GM20000 (cell line): ENCODE measurements at regions not wholly inside any gene's neighbourhood (a gene's known extent, or its start where the extent isn't known, plus 50 kb on each side); places are given as distances from the start of the nearest gene placed in this dataset.
"Not testable (repeated sequence)": the region's sequence is repeated elsewhere in the genome, so short reads cannot be mapped to it uniquely, and the experiment has no call there.

Experiments
- DNase-seq: peaks from one replicate; pipeline ENCODE4 v3.0.0; 2012; ENCODE audit warnings: low spot score
- TF ChIP-seq, protein P1 (sequence below): IDR thresholded peaks from 2 replicates; pipeline ENCODE4 v1.5.1; 2012; ENCODE audit warnings: mild to moderate bottlenecking, control low read depth; ENCODE audit errors: extremely low read depth, missing control alignments

DNA sequence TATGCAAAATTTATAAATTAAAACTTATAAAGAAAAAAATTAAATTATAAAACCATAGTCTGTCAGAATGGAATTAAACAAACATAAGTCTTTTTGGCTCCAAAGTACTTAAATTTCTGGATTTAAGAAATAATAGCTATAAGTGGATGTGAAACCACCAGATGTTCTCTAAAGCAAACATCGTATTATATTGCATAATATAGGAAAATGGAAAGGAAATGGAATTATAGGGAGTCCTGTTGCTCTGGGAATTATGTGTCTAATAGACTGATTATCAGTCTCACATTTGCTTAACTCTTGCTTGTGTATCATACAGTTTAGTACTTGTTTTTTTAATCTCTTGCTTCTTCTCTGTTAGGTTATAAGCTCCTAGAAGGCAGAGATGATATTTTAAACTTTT lies 819.2 kb downstream of the RAPGEF2 start:
- no peak for DNase-seq
- TF ChIP-seq, protein P1, sequence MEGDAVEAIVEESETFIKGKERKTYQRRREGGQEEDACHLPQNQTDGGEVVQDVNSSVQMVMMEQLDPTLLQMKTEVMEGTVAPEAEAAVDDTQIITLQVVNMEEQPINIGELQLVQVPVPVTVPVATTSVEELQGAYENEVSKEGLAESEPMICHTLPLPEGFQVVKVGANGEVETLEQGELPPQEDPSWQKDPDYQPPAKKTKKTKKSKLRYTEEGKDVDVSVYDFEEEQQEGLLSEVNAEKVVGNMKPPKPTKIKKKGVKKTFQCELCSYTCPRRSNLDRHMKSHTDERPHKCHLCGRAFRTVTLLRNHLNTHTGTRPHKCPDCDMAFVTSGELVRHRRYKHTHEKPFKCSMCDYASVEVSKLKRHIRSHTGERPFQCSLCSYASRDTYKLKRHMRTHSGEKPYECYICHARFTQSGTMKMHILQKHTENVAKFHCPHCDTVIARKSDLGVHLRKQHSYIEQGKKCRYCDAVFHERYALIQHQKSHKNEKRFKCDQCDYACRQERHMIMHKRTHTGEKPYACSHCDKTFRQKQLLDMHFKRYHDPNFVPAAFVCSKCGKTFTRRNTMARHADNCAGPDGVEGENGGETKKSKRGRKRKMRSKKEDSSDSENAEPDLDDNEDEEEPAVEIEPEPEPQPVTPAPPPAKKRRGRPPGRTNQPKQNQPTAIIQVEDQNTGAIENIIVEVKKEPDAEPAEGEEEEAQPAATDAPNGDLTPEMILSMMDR = no peak

DNA sequence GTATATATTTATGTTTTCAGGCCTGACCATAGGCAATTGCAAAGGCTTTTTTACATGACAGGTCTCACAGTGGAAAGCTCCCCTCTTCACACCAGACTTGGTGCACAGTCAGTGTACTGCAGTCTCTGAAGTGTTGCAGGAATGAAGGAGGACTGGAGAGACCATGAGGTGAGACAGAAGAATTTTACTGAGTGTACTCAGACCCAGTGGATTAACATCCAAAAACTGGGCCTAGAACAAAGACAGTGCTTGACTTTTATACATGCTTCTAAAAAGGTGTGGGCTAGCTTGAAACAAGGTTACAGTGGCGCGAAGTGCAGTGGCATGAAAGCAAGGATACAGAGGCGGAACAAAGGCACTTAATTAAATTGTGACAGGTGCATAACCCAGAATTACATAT lies 822.9 kb downstream of the RAPGEF2 start:
- TF ChIP-seq, protein P1 = no peak
- DNase-seq = no peak

GRCh38 chr4:159926871-159927270 lies 824.0 kb downstream of the RAPGEF2 start:
- TF ChIP-seq, protein P1 = no peak
- no peak for DNase-seq

DNA sequence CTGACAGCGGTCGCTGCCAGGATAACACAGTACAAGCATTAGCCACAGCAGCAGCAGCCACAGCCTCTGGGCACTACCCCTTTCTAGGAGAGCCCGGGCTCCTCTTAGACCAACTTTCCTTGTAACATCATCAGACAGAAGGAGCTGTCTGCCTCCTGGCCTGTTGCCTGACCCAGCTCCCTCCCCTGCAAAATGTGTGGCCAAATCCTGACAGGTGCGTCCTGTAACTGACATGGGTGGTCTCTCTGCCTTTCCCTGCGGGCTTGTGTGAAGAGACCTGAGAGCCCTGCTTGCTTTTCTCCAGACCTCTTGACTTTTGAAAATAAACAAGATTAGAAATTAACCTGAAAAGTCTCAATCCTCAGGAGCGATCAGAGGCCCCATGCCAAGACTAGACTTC lies 824.9 kb downstream of the RAPGEF2 start:
- DNase-seq = no peak
- TF ChIP-seq, protein P1 = no peak

- not testable (repeated sequence) for DNase-seq
Measured at GRCh38 chr4:159934602-159935001, 831.7 kb downstream of the RAPGEF2 start.

- no peak for DNase-seq
- TF ChIP-seq, protein P1 = no peak
Measured at GRCh38 chr4:159937595-159937994, 834.7 kb downstream of the RAPGEF2 start.

GRCh38 chr4:159939681-159940080 lies 836.8 kb downstream of the RAPGEF2 start:
- not testable (repeated sequence) for DNase-seq

- no peak for DNase-seq
- TF ChIP-seq, protein P1 = no peak
Measured at GRCh38 chr4:159941076-159941475, 838.2 kb downstream of the RAPGEF2 start.

GRCh38 chr4:159944477-159944876 lies 841.6 kb downstream of the RAPGEF2 start:
- no peak for DNase-seq
- TF ChIP-seq, protein P1 = no peak
